IPS-18c (cell line): ENCODE measurements at regions not wholly inside any gene's neighbourhood (a gene's known extent, or its start where the extent isn't known, plus 50 kb on each side); places are given as distances from the start of the nearest gene placed in this dataset.

Experiments
- H3K4me3 ChIP-seq: 2 replicates; pipeline ENCODE4 v1.7.0; 2013; ENCODE audit warnings: low read depth, mild to moderate bottlenecking, low read length, moderate library complexity; ENCODE audit not compliant: insufficient read depth
- H3K9me3 ChIP-seq: one replicate; pipeline ENCODE4 v1.6.1; 2013; ENCODE audit warnings: mild to moderate bottlenecking, low read length, moderate library complexity; ENCODE audit not compliant: control insufficient read depth, insufficient read depth

GRCh38 chr3:18618723-18619122, 193.6 kb upstream of the SATB1 start:
- H3K4me3 ChIP-seq: no peak overlapping the region
- H3K9me3 ChIP-seq: no peaks in the 10 kb centered on the region

GRCh38 chr3:18611991-18612390, 186.9 kb upstream of the SATB1 start:
- H3K9me3 ChIP-seq: no peaks in the 10 kb centered on the region
- no peak overlapping the region for H3K4me3 ChIP-seq

DNA sequence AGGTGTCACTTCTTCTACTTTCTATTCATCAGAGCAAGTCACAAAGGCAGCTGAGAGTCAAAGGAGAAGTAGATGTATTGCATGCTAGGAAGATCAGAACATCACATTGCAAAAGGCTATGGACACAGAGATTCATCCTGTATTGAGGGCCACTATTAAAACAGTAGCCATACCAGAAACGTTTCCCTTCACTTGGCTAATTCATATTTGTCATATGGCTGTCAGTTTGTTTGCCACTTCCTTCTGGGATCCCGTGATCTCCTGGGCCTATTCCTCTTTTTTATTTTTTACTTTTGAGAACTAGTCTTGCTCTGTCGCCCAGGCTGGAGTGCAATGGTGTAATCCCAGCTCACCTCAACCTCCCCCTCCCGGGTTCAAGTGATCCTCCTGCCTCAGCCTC, 184.0 kb upstream of the SATB1 start:
- Histone ChIP-seq H3K4me3 (no peak overlapping the region; the same call in 1 of the 2 replicates), H3K9me3 (no peaks in the 10 kb centered on the region)

DNA sequence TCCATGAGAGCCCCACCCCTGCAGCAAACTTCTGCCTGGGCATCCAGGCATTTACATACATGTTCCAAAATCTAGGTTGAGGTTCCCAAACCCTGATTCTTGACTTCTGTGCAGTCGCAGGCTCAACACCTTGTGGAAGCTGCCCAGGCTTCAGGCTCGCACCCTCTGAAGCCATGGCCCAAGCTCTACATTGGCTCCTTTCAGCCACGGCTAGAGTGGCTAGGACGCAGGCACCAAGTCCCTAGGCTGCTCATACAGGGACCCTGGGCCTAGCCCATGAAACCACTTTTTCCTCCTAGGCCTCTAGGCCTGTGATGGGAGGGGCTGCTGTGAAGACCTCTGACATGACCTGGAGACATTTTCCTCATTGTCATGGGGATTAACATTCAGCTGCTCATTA, 172.8 kb upstream of the SATB1 start:
- Histone ChIP-seq H3K9me3 (peaks cover 4% of the 10 kb centered on the region), H3K4me3 (peak overlapping the region; percentile 9; the same call in 1 of the 2 replicates)

DNA sequence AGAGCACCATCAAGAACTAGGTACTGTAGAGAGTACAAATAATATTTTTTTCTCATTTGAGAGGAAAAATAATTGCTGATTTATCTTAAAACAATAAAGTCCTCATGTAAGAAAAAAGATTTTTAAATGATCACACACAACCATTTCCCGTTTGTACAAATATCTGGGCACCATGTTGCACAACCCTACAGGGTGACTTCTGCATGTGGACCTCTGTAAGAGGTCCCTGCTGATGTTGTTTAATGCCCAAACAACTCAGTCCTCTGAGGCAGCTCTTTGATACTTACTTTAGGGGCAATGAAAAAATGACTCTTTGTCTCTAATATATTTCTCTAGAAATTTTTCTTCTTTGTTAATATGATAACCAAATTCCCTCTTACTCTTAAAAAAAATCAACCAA, 168.1 kb upstream of the SATB1 start:
- H3K4me3 ChIP-seq: no peak overlapping the region
- peaks cover 4% of the 10 kb centered on the region for H3K9me3 ChIP-seq

- Histone ChIP-seq H3K4me3 (no peak overlapping the region), H3K9me3 (no peaks in the 10 kb centered on the region)
Measured at GRCh38 chr3:18591120-18591519, 166.0 kb upstream of the SATB1 start.

DNA sequence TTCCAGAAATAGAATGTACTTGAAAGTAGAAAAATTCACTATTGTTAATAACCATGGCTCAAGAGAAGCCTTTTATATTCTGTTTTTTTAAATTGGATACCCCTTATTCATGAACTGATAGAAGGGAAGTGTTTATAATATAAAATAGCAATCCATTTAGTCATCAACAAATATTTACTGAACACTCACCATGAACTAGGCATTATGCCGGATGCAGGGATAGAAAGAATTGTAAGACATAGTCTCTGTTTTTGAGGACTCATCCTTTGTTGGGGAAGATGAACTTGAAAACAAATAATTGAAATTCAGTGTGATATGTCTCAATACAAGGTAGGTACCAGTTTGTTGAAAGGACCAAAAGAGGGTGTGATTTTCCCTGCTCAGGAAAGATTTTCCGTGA, 160.9 kb upstream of the SATB1 start:
- no peaks in the 10 kb centered on the region for H3K9me3 ChIP-seq
- no peak overlapping the region for H3K4me3 ChIP-seq

DNA sequence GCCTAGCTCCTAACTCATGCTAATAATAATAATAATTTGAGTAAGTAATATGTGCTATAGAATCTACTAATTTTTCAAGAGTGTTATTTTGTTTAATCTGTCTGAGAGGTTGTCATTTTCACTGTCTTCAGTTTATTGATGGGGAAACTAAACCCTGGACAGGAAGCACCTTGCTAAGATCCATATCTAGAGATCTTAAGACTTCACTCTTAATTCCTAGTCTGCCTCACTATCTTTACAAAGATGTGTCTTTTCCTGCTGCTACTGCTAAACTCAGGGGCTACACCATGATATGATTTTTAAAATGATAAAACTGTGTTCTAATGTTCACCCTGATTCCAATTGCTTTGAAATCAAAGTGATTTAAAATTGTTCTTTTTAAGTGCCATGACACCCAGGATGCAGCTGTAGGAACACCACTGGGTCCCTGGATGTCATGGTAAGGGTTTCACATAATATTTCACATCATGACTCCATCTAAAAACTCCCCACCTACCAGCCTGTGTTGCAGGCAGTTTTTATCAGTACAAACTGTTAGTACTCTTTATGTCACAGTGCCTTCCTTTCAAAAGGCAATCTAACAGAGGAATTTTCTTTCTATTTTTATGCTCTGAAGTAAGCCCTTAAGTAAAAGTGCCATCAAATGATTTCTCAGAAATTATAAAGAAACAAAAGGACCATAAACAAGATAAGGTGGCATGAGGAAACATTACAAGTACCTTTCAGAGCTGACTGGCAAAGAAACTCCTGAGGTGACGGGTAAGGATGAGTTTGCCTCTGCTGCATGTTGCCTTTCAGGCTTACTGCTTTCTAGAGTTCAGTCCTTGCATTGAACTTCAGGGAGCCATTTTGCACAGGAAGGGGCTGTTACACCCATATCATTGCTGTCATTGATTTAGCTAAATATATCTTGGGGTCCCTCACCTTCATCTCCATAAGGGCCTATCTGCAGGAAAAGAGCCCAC, 160.1 kb upstream of the SATB1 start:
- Histone ChIP-seq H3K4me3 (no peak overlapping the region), H3K9me3 (no peaks in the 10 kb centered on the region)

GRCh38 chr3:18580268-18580667, 155.1 kb upstream of the SATB1 start:
- H3K9me3 ChIP-seq: peaks cover 2% of the 10 kb centered on the region
- H3K4me3 ChIP-seq: no peak overlapping the region

DNA sequence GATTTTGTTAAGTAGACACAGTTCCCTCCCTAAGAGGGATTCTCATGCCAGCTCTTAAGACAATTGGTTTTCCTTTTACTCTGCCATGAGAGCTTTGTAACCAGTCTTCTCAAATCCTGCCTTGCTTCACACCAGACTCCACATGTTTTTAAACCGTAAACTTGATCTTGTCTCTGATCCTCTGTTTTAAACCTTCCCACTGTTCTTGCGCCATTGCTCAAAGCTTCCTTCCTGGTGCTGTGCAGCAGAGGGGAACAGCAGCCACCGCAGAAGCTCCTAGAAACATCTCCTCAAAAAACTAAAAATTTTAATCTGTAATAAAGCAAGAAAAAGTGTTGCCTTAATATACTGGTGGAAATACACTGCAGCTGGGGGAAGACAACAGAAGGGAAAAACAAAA, 154.5 kb upstream of the SATB1 start:
- H3K4me3 ChIP-seq: no peak overlapping the region
- peaks cover 2% of the 10 kb centered on the region for H3K9me3 ChIP-seq

DNA sequence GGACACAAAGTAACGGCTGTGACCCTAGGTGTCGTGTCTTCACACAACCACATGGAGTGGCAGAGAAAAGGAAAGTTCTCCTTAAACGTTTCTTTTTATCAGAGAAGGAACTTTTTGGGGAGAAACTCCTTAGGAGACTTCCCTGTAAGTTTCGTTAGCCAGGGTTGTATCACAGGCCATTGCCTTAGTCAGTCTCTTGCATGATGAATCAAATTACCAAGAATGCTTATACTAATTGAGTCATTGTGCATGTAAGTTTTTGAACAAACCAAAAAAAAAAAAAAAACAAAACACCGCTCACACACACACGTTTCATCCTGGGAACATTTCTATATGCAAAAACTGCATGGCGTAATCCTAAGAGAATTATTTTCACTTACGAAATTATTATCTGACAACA, 150.4 kb upstream of the SATB1 start:
- Histone ChIP-seq H3K9me3 (peaks cover 2% of the 10 kb centered on the region), H3K4me3 (no peak overlapping the region)

- no peak overlapping the region for H3K4me3 ChIP-seq
- peaks cover 2% of the 10 kb centered on the region for H3K9me3 ChIP-seq
Measured at GRCh38 chr3:18572809-18573208, 147.7 kb upstream of the SATB1 start.

DNA sequence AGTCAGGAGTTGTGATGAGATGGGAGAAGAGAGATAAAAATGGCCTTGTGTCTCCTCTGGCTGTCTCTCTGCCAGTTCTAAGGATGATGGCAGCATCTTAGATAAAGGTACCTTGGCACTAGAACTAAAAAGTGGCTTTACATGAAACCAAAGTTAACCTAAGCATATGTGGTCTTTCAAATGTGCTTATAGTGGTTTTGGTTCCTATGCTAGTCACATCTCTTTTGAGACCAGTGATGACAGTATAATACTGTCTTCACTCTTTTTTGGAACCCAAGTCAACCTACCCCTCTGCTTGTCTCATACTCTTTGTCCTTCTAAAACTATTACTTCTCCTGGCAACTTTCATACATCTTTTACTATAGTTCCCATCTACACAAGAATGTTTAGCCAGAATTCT, 142.2 kb upstream of the SATB1 start:
- Histone ChIP-seq H3K9me3 (no peaks in the 10 kb centered on the region), H3K4me3 (no peak overlapping the region)

DNA sequence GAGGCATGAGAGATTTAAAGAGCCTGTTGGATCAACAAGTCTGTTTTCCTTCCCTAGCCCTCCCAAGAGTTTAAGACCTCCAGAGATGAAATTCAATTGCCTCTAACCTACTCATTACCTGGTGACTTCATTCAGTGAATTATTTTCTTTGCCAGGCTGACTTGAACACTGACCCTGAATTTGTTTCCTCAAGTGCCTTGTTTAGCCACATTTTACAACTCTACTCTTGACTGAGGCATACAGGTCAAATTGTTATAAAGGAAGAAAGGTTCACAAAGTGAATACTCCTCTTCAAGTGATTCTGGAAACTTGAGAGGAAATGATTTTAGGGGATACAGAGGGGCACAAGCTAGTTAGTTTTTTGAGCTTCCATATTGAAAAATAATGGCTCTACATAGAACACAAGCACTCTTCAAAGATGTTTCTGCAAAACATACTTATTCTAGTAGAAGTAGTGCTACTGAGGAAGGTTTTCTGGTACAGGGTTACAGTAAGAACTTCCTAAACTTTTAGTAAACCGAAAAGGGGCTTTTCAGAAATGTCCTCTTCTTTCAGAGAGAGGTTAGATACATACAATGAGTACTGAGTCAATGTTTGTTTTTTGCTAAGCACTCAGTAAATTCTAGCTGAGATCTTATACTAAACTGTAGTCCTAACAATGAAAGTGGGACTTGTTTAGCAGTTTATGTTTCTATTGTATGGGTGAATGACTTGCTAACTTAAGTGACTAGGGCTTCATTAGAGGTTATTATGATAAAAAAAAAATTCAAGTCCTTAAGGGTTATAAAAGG, 137.4 kb upstream of the SATB1 start:
- no peaks in the 10 kb centered on the region for H3K9me3 ChIP-seq
- H3K4me3 ChIP-seq: no peak overlapping the region

DNA sequence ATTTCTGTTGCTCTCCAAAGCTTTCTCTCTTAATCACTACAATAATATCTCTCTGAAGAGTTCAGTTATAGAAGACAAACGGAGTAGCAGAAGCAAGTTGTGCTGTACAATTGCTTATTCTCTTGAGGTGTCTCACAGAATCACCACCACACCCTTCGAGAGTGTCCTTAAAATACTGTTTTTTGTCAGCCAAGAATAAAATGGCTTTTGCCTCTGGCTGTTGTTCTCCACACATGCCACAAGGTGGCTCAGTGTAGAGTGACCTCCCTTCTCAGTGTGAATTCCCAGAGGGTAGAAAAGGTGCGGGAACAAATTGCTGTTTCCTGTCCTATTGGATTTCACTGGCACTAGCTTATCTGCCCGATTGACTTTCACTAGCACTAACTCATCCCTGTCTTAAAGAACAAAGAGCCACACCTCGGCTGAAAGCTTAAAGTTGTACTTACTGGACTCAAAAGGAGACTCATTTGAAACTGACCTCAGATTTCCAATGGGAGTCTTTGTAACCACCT, 134.2 kb upstream of the SATB1 start:
- no peaks in the 10 kb centered on the region for H3K9me3 ChIP-seq

DNA sequence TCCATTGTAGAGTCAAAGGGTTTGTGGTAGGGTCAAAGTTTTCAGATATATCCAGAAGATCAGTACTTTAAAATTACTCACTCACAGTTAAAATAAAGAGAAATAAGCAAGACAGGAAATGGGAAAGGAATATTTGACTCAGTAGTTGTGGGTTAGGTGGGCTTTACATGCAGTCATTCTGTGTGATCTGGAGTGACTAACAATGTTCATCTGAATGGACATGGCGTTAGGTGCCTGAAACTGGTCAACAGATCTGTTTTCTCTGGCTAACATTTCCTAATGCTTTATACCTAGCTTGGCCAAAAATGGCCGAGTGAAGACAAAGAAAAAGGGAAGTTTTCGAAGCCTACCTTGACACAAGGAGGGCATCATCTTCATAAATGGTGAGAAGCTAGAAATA, 133.4 kb upstream of the SATB1 start:
- H3K9me3 ChIP-seq: no peaks in the 10 kb centered on the region
- H3K4me3 ChIP-seq: no peak overlapping the region

More for the DNA sequence above, 134.2 kb upstream of the SATB1 start:
- no peak overlapping the region for H3K4me3 ChIP-seq

- Histone ChIP-seq H3K9me3 (no peaks in the 10 kb centered on the region), H3K4me3 (no peak overlapping the region)
Measured at GRCh38 chr3:18557216-18557615, 132.1 kb upstream of the SATB1 start.
